Hematopoietic multipotent progenitor cell (in vitro differentiated cells): ENCODE measurements at regions not wholly inside any gene's neighbourhood (a gene's known extent, or its start where the extent isn't known, plus 50 kb on each side); places are given as distances from the start of the nearest gene placed in this dataset.
"Not testable (repeated sequence)": the region's sequence is repeated elsewhere in the genome, so short reads cannot be mapped to it uniquely, and the experiment has no call there.

Source experiments
- DNase-seq, 3 donors: peaks; one replicate each; pipeline ENCODE4 v3.0.0-alpha.2; 2011 to 2015; ENCODE audit warnings: low read depth in 2 of 3, low spot score in 2 of 3

DNA sequence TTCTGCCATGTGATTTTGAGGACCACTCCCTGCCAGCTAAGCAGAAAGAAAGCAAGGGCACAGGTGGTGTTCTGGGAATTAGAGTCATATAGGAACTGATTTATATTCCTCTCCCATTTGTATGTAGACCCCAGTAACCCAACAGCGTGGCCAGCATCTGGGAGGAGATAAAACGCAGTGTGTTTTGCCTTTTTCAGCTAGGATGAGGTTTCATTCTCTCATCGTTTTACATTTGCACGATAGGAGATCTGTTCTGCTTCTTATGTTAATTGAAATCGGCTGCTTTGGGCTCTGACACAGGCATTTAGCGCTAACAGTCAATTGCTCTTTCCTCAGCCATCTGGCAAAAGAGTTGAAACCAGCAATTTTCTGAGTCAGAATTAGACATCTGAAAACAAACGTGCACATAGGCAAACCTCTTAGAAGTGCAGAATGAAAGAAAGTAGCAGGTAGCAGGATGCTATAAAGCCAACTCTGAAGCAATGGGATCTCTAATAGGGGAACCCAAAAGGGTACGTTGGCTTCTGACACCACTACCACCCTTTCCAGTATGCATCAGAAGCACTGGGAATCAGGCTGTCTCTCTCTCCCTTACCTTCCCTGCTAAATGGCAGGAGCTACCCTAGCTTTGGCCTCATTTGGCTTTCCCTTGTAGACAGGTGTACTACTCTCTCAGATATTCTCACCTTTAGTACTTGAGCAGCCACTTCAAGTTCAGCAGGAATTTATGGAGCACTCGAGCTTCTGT, 219.1 kb downstream of the PHLDA1 start:
- no peak for DNase-seq

DNA sequence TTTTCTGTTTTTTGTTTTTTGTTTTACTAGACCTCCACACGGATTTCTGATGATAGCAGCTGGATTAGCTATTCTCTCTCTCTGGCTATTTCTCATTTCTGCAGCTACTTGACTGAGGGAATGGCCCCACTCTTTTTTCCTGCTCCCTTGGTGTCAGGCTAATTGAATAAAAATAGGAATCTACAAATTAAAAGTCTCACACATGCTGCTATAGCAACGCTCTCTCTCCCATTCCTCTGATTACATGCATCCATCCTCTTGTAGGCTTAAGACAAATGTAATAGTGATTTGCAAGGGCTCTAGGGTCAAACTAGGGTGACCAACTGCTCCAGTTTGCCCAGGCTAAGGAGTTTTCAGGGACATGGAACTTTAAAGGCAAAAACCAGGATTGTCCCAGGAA, 221.8 kb downstream of the PHLDA1 start:
- DNase-seq = no peak

DNA sequence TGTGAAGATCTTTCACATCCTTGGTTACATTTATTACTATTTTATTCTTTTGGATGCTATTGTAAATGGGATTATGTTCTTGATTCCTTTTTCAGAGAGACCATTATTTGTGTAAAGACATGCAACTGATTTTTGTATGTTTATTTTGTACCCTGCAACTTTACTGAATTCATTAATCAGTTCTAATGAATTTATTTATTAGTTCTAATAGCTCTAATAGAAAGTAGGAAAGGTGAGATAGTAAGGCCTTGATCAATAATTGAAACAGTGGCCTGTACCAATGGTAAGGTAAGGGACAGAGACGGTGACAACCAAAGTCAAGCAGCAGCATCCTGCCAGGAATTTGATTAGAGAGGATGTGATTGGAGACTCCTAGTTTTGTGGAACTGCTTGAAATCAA, 224.1 kb downstream of the PHLDA1 start:
- no peak for DNase-seq

DNA sequence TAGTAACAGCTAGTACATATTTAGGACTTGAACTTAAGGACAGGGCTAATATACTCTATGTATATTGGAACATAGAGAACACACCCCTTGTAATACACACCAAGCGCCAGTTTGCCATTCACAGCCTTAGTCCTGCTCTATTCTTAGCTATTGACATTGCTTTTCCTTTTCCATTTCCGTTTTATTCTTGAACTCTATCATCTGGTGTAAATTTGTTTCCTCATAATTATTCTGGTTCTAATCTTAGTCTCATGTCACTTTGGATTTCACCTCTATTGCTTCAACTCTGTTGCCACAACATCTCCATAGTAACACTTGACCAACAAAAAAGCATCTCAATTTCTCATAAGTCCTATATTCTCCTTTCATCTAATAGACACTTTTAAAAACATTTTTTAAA, 225.7 kb downstream of the PHLDA1 start:
- DNase-seq = no peak

DNA sequence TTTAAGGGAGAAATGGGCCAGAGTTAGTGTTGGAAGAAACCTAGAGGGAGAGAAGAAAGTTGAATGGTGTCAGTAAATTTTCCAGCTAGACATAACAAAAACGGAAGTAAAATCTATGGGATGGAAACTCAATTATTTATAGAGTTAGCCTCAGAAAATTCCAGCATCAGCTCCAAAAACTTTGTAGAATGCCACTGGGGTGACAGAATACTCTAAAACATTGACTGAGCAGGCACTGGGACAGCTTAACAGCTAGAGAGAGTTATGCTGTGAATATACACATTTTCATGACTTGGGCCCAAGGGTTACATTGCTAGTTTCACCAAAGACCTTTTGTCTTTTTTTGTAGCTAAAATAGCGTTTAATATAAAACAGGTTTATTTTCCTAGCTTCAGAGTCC, 226.3 kb downstream of the PHLDA1 start:
- no peak for DNase-seq

DNA sequence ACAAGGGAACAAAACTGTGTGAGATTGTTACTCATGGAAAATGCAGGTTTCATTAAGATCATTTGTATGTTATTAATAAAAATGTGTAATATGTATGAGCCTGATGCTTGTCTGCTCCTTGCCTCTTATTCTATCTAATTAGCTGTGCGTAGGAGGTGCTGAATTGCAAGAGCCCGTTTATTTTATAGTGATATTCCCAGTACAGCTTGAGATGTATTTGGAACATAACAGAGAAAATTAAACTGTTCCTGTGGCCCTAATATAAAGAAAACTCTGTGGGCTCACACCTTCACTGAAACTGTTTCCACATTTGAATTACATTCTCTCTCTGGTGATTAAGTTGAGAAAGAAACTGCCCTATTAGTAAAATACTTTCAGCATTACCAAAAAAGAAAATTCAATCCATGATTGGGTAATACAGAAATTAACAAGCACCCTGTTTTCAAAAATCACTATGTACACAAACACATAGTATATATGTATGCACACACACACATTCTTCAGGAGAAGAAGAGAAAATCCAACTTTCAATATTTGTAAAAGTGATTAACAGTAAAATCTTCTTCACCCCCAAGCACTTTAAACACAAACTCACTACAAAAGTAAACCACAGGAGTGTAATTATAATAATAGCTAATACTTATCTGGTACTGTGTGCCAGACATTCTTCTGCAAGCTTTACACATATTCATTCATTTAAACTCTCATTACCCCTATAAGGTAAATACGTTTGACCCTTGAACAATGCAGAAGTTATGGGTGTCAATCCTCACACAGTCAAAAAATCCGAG, 233.2 kb downstream of the PHLDA1 start:
- no peak for DNase-seq

DNA sequence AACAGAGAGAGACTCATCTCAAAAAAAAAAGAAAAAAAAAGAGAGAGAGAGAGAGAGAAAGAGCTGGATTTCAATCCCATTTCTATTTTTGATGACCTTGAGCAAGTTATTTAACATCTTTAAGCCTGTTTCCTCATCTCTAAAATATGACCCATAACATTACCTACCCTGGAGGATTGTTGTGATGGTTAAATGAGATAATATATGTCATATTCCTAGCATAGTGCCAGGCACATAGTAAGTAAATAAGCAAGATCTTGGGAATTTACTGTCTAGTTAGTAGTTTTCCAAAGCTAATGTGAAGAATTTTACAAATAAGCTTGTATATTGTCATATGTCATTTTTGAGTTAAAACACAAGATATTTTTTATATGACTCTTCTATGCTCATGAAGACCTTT, 236.5 kb downstream of the PHLDA1 start:
- DNase-seq = no peak

DNA sequence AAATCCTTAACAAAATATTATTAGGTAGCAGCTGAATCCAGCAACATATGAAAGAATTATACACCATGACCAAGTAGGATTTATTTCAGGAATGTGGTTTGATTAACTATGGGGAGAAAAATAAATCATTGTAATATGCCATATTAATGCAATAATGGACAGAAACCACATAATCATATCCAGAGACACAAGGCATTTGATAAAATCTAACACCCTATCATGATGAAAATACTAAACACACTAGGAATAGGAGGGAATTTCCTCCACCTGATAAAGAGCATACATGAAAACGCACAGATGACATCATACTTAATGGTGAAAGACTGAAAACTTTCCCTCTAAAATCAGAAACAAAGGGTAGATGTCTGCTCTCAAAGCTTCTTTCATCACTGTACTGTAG, 238.9 kb downstream of the PHLDA1 start:
- no peak for DNase-seq

DNA sequence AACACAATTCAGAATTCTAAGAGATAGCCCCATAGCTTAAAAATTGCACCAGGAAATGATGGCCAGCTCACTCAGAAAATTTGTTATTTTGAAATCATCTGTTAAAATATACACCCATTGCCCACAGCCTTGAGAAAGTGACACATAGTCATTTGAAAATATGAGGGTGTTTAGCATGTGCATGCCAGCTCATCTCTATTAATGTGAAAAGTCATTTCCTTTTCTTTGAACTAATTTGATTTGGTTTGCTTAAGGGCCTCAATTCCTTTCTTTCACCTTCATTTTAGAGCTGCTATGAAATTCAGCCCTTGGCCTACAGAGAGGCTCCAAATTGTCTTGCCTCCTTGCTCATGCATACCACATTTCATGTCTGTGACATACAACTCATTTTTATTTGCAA, 241.4 kb downstream of the PHLDA1 start:
- DNase-seq = no peak

DNA sequence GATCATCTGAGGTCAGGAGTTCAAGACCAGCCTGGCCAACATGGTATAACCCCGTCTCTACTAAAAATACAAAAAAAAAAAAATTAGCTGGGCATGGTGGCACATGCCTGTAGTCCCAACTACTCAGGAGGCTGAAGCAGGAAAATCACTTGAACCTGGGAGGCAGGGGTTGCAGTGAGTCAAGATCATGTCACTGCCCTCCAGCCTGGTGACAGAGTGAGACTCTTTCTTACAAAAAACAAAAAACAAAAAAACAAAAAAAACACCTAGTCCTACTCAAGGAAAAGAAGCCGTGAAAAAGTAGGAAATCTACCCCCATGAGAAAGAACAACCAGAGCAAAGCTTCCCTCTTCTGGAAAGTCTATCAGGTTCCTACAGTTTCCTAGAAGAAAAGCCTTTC, 244.4 kb downstream of the PHLDA1 start:
- DNase-seq = not testable (repeated sequence)

DNA sequence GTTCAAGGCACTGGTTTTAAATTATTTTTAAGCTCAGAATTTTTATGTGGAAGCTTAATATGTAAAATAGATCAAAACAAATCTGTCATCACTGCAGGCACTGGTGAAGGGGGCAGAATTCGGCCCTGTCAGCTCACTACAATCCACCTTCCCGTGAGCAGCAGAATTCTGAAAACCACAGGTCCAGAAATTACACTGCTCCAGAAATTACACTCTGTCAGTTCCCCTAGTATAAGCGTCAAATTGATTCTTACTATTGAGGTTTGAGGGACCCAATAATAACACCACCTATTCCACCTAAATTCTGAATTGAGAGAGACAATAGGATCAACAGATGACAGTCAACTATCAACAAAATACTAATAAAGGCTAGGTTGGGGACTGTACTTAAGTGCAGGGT, 245.5 kb downstream of the PHLDA1 start:
- DNase-seq = no peak

DNA sequence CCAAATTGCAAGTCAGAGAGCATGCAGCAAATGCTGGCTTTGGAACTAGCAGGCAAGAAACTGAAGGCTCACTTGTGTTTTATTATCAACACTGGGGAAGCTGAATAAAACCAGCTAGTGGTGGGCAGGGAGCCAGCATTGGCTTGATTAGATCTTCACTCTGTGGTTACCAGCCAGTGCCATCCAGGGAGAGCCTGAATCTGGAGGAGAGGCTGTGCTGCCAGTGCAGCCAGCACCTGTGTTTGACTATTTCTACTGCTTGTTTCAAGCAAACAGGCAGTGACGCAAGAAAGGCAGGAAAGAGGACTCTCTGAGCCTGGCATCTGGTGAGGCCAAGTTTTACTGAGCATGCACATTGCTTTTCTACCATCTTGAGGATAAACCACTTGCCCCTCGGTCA, 247.0 kb downstream of the PHLDA1 start:
- peak in 2 of 3 donors; percentile 55 to 92 for DNase-seq

DNA sequence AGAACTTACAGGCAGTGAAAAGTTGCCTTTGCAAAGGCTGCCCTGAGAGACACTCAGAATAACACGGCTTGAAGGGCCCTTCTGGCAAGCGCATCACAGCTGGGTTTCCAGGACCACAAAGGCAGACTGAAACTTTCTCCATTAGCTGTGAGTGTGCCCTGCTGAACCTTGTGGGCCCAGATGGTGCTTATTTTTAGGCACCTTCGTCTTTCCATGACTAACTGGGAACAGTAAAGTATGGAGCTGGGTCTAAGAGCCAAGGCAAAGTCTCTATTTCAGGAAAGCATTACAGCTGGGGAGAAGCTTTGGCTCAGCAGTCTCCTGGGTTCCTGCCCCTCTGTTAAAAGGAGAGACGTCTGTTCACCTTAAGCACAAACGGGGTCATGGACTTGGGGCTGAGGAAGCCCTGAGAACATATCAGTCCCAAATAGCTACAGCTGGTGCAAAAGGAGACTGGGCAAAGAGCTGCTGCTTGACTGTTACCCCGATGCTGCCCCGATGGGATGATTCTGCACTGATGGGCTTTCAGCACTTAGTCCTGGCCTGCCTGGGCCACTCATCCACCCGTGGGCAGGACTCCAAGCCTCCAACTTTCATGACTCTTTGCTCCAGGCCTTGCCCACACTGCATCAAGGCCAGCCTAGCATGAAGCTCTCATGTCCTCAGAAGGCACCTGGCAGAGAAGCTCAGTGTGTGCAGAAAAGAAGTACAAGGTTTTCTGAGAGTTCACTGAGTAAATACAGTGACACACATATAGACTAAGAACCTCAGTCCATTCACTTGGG, 248.3 kb downstream of the PHLDA1 start:
- no peak for DNase-seq

DNA sequence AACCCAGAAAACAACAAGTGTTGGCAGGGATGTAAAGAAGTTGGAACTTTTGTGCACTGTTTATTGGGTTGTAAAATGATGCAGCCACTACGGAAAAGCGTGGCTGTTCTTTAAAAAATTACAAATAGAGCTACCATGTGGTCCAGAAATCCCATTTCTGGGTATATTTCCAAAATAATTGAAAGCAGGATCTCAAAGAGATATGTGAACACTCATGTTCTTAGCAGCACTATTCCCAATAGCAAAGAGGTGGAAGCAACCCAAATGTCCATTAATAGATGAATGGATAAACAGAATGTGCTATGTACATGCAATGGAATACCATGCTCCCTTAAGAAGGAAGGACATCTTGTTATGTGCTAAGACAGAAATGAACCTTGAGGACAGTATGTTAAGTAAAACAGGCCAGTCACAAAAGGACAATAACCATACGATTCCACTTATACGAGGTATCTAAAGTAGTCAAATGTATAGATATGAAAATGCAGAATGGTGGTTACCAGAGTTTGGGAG, 249.5 kb downstream of the PHLDA1 start:
- no peak for DNase-seq

DNA sequence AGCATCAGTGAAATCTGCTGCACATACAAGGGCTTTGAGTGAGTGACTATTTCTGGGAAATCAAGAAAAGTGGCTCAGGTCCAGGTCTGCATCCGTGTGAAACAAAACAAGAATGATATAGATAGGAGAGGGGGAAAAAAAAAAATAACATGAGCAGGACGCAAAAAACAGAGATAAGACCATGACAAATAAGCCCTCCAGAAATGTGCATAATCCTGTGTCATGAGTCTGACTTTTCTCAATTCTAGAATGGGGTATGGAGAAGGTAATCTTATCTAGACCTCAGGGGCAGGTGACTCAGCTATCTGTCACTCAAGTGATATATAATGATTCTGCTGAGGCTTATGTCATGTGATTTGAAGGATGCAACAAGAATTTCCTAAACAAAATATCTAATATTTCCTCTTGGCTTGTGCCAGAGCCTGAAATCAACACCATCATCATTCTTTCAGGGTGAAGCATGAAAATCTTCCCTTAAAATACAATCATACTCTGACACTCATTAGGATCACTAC, 250.0 kb downstream of the PHLDA1 start:
- no peak for DNase-seq

DNA sequence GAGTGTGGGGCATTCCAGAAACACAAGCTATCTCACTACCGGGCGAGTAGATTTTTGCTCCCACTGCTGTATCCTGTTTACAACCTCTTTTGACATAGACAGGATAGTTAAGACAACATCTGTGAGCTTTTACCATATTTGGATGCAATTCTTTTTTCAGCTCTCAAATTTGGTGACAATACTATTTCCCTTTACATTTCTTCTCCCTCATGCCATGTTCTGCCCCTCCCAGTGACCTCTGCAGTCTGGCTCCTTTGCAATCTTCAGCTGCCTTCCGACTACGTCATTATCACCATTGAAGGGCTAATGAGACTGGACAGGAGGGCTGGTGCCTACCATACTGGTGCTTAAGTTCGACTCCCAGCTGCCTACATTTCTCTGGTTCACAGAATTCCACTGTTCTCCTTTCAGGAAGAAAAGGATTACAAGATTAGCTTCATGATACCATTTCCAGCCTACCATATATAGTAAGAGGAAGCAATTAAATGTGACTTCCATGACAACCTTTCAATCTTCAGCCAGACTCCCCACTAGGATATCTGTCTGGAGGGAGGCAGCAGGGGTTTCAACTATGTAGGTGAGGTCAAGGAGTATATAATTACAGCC, 251.6 kb downstream of the PHLDA1 start:
- no peak for DNase-seq

DNA sequence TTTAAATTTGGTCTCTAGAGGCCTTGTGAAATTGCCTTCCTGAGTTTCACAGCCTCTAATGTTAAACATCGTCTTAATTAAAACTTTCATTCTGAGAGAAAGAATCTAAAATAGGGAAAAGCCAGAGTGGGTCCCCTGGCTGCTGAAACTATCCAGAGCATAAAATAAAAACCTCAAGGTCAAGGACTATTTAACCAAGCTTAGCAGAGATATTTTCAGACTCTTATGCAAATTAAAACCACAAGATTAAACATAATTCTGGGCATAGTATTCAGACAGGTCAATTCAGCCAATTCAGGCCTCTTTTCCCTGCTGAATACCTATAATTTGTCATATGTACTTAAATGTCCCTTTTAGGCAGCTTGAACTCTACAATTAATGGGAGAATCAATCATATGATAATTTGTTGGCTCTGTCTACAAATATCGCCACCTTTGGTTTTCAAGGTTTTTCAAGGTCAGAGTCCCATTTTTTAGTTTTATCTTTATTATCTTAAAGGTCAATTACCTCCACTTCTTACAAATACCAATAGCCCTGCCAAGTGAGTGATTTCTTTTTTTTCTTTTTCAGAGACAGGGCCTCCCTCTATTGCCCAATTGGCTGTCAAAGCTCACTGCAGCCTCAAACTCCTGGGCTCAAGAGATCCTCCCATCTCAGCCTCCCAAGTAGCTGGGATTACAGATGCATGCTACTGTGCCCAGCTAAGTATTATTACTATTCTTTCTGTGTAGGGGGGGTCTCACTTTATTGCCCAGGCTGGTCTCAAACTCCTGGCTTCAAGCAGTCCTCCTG, 257.1 kb downstream of the PHLDA1 start:
- no peak for DNase-seq

DNA sequence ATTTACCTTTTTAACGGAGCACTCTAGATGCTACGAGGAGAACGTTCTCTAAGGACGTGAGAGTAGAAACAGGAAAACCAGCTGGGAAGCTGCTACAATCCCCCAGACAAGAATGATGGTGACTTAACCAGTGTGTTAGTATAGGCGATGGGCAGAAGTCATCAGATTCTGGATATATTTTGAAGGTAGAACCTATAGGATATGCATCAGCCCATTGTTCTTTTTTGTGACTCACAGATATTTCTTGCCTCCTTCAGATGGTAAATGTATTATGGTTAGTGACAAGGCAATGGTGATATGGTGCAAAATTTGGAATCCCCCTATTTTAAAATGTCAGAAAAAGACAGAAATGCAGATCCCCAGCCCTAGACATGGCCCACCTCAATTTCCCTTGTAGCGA, 258.2 kb downstream of the PHLDA1 start:
- no peak for DNase-seq

DNA sequence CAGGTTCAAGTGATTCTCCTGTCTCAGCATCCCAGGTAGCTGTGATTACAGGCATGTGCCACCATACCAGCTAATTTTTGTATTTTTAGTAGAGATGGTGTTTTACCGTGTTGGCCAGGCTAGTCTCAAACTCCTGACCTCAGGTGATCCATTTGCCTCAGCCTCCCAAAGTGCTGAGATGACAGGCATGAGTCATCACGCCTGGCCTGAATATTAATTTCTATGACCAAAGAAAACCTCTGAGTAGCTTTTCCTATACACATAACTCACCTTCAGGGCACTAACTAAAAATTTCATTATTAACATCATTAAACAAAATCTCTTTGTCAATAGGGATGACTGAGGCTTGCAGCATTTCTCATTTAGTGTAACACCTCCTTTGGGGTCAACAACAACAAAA, 259.6 kb upstream of the KRR1 start:
- no peak for DNase-seq

DNA sequence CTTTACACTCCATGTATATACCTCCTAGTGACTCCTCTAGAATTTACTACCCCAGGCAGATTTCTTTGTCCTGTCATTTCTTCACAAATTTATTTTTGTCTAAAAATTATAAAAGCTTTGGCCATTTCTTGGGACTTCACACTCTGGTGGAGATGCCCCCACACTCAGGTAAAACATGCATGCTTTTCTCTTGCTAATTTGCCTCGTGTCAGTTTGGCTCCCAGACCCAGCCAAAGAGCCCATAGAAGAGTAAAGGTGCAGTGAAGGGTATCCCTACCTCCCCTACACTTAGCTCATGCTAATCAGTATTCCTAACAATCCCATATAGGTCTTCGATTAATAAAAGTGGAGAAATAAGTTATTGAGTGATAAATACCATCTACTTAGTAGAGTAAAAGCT, 256.5 kb upstream of the KRR1 start:
- DNase-seq = no peak
